ENCODE measurements at regions not wholly inside any gene's neighbourhood (a gene's known extent, or its start where the extent isn't known, plus 50 kb on each side); places are given as distances from the start of the nearest gene placed in this dataset.
A peak's percentile ranks its signal among the peaks of the same experiment; 100 is the strongest.
"Not testable (repeated sequence)": the region's sequence is repeated elsewhere in the genome, so short reads cannot be mapped to it uniquely, and the experiment has no call there.

DNA sequence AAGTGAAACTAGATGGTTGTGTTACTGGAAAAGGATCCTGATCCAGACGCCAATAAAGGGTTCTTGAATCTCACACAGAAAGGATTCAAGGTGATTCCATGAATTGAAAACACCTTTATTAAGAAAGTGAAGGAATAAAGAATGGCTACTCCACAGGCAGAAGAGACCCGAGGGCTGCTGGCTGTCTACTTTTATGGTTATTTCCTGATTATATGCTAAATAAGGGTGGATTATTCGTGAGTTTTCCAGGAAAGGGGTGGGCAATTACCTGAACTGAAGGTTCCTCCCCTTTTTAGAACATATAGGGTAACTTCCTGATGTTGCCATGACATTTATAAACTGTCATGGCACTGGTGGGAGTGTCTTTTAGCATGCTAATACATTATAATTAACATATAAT lies 50.9 kb upstream of the WARS2 start:
- DNase-seq (ENCODE audit: low read depth) = no peak

DNA sequence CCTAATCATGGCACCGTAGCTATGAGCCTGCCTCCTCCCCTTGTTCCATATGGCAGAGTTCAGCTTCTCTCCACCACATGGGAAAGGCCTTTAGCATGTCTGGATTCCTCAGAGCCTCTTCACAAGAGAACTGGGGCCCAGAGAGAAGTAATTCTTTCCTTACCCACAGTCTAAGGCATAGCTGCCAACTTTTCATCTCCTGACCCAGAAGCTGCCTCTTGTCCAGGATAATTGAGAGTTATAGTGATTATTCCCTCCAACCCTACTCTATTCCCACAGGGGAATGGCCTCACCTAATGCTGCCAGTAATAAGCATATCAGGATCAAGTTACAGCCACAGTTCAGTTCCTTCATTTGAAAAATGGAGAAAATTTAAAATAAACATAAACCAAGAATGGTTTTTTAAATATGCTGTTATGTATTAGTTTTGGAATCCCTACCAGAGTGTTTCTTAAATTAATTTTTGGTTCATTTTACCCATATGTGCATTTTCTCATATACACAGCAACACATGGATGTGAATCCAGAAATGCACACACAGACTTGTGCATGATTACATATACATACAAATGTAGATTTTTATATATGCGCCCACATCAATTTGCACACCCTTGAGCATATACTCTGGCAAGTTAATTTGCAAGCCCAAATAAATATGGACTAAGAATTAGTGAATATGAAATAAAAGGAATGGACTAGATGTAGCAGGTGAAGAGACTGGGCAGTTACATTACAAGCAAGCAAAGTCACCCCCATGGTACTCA lies 63.9 kb upstream of the WARS2 start:
- no peak for DNase-seq (ENCODE audit: low read depth)

DNA sequence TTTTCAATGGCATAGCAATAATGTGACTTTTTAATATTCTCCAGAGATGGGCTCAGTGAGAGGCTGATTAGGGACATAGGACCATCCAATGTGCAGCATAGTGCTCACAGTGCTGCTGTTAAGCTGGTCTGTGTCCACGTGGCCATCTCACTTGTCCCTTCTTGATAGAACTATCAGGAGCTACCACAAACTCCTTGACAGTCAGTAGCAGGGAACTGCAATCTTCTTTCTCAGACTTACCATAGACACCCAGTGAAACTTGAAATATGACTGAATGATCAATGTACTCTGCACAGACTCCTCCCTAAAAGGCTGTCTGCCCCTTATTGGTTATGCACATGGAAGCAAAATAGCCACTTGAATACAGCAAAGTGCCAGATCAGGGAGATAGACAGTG lies 64.5 kb upstream of the WARS2 start:
- DNase-seq (ENCODE audit: low read depth) = no peak

DNA sequence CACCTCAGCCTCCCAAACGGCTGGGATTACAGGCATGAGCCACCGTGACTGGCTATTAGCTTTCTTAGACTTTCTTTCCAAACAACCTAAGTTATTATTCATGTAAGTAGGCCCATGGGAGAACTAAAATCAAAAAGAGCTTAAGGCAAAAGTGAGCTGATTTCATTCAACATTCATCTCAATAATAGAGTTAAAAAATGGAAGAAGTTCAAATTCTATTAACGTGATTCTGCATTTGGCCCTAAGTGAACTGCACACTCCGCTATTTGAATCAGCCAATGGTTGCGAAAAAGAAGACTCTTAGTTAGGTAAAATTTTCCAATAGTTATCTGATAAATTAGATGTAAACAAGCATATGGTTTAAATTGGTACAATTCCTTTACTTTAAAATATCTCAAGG lies 68.6 kb upstream of the WARS2 start:
- no peak for DNase-seq (ENCODE audit: low read depth)

DNA sequence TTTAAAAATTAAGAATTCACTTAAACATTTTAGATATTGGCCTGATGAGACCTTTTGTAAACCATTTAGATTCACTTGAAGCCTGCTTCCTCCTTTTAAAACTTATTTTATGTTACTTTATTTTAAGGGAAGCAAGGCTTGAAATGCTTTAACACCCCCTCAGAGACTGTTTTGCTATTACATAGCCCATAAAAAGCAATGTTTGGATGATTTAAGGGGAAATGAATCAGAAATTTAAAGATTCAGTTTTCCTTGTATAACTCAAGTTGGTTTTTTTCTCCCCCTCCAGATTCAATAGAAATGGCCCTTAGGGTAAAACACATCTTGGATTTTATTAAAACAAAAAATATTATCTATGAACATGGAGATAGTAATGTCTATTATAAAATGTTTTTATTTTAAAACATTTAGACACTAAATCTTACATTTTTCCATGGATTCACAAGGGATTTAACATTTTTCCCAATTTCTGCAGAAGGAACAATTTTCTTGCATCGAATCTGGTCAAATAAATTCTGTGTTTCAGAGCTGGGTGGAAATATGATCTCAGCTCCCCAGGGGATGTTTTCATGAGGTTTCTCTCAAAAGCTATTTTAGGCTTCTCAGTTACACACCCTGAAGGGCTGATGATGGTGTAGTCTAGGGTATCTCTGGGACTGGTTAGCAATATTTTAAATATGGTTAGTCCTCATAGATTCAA lies 69.3 kb upstream of the WARS2 start:
- DNase-seq (ENCODE audit: low read depth) = peak; percentile 63

DNA sequence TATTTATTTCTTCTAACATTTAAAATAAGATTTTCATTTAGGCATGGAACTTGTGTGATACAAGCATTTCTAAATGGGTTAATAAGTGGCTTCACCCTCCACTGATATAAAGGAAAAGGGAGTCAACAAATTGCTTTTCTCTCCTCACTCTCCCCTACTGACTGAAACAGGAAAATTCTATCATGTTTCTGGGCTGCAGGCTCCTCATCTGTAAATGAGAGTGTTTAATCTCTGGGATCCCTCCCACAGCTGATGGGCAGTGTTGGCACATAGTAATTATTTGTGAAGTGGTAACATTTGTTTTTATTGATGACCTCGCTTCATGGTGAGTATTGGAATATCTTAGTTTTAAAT lies 69.8 kb upstream of the WARS2 start:
- DNase-seq (ENCODE audit: low read depth) = no peak

DNA sequence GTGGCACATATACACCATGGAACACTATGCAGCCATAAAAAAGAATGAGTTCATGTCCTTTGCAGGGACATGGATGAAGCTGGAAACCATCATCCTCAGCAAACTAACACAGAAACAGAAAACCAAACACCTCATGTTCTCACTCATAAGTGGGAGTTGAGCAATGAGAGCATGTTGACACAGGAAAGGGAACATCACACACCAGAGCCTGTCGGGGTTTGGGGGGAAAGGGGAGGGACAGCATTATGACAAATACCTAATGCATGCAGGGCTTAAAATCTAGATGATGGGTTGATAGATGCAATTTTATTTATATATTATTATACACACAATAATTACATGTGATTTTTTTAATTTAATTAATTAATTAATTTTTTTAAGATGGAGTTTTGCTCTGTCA lies 72.8 kb upstream of the WARS2 start:
- DNase-seq (ENCODE audit: low read depth) = not testable (repeated sequence)

DNA sequence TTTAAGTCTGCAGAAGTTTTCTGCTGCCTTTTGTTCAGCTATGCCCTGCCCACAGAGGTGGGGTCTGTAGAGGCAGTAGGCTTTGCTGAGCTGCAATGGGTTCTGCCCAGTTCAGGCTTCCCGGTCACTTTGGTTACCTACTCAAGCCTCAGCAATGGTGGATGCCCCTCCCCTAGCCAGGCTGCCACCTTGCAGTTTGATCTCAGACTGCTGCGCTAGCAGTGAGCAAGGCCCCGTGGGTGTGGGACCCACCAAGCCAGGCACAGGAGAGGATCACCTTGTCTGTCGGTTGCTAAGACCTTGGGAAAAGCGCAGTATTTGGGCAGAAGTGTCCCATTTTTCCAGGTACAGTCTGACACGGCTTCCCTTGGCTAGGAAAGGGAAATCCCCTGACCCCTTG lies 74.5 kb upstream of the WARS2 start:
- DNase-seq (ENCODE audit: low read depth) = not testable (repeated sequence)

DNA sequence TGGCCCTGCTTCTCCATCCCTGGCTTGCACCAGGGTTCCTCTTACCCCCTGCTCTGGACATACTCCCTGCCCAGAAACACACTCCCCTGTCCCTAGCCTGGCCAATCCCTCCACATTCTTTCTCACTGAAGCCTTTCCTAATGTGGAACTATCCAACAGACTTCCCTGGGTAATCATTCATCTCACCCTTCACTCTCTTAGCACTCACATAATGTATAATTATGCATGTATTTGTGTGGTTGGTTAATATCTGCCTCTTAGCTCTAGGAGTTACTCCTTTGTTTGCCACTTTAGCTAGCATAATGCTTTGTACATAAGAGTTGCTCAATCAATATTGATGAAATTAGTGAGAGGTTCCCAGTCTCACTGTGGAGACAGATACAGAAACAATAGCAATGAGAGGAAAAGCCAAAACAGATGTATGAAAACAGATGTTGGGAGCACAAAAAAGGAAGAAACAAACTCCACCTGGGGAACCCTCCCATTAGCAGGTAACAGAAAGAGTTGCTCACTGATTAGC lies 76.9 kb upstream of the WARS2 start:
- DNase-seq (ENCODE audit: low read depth) = no peak

DNA sequence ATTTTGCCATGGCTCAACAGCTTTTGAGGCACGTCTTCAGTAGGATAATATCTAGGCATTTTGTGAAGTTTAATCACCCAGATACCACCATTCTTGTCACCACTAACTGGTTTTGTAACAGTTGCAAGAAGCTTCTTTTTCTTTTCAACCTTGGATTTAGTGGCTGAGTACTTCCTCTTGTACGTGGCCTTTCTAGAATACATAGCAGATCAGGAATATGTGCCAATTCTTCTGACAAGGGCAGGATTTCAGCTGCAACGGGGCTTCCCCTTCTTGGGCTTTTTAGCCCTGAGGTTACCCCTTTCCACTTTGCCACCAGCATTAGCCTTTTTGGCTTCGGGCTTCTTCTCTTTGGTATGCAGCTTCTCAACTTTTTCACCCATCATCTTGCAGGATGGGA lies 79.3 kb upstream of the WARS2 start:
- DNase-seq (ENCODE audit: low read depth) = no peak

DNA sequence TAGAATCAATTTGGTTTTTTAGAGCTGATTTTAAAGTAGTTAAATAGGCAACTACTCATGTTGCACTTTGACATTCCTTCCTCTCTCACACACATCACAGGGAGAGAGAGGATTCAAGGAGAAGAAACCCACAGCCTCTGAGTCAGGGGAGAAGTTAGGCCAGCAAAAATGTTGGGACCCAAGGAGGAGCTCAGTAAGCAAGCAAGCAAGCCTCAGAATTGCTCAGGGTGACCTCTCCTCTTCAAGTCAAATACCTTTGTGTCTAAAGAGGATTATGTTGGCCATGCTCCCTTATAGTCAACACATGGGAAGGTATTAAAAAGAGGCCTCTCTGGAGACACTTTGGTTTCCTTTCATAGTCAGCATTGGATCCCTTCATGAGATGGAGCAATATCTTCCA lies 80.5 kb upstream of the WARS2 start:
- peak; percentile 37 for DNase-seq (ENCODE audit: low read depth)

DNA sequence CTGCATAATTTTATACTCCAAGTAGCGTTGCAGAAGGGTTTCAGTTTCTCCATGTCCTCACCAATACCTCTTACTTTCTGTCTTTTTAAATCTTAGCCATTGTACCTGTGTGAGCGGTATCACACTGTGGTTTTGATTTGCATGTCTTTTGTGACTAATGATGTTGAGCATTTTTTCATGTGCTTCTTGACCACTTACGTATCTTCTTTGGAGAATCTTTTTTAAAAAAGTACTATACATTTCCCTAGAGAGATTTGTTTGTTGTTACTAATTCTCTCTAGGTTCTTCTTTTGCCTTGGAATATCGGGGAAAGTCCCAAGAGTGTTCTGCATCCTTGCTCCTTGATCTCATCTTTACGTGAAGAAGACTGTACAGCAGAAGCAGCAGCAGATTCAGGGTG lies 81.8 kb upstream of the WARS2 start:
- DNase-seq (ENCODE audit: low read depth) = no peak

DNA sequence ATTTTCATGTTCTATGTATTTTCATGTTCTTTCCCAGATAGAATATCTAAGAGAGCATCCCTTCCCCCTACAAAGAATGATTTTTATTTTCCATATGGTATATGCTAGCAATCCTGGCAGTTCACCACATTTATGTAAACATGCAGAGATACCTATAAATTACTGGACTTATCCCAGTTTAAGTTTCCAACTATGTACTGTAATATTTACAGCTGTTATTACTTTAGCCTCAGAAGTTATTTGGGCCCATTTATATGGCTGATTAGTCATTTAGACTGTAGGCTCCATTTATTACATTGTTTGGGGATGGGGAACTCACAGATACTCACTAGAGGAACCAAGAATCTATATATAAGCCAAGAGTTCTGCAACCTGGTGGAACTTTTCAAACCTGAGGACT lies 84.8 kb upstream of the WARS2 start:
- no peak for DNase-seq (ENCODE audit: low read depth)

DNA sequence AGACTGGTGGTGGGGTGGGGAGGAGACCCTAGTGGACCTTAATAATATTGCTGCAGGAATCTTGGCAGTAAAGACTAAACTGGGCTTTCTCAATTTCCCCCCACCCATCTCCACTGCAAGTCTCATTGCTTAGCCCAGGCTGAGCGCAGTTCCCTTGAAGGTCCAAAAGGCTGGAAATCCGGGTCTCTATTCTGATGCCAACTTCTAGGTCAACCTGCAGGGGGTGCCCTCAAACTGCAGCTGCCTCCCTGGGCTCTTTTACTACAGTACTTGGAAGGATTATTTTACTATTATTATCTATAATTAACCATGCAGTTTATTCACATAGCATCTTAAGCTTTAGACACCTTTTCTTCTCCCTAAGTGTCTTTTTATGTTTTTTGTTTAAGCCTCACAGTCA lies 85.4 kb upstream of the WARS2 start:
- DNase-seq (ENCODE audit: low read depth) = no peak

DNA sequence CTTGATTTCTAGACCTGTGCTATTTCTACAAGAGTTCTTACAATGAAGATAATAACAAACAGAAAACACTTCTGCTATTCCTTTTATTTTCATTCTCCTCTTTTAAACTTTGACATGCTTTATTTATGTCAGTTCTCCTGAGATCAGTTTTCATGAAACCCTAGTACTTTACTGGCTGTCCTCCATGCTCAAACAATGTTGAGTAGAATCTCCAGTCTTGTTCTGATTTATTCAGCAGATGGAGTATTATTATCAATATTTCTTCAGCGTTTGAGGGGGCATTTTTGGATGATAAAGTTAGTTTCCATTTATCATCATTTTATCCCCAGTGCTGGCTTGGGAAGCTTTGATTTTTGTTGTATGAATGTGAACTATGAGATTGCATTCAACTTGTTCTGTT lies 85.9 kb upstream of the WARS2 start:
- DNase-seq (ENCODE audit: low read depth) = no peak

DNA sequence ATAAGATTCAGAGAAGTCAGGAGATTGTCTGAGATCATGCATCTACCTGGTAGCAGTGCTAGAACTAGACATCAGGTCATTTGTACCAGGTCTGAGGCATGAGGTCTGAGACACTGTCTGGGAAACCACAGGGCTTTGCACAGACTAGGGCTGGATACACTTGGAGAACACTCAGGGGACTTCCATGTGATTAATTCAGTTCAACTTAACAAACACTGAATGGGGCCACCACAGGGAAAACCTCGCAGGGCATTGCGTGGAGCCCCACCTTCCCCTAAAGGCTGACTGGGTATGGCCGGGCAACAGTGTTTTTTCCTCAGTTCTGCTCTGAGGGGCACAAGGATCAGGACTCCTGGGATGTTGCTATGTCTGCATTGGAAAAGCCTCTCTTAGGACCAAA lies 86.5 kb upstream of the WARS2 start:
- DNase-seq (ENCODE audit: low read depth) = no peak

DNA sequence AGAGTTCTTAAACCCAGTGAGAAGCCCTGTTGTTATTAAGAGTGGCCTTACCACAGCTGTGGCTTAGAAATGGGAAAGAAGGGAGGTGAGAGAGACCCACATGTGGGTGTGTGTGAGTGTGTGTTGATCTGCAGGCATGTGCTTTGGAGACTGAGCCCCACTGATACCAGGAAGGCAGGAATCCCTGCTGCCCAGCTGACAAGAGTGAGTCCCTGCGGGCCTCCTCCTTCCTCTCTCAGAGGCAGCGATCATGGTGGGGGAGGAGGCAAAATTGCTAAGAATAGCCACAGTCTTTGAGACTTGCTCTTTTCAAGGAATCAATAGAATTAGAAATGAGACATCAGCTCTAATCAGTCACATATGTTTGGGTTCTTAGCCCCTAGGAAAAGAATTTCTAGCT lies 87.0 kb upstream of the WARS2 start:
- DNase-seq (ENCODE audit: low read depth) = peak; percentile 22

DNA sequence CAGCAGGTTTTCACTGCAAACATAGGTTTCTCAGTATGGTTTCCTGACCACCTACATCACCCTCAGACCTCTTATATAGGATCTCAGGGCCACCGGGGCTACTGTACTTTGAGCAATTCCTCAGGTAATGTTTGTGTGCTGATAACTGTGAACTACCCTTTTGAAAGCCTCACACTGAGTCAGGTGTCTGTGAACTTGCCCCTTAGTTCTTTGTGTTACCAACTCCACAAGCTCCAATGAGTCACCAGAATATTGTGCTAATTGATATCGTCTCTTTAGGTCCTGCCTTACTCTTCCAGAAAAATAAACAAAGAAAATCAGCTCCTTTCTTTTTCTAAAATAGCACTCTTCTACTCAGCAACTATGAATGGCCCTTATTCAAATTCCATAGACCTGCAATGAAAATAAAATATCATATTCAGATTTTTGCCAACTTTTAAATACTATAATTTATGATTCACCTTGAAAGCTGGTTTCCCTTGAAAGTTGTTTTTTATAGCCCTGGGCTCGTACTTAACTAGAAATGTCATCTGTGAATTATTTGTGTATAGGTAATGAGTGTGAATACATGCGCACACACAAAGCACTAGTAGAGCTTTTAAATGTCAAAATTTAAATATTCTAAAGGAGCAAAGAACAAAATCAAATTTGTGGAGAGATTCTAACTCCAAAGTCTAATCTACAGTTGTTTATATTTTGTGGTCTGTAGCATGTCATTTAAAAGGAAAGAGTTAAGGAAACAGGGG lies 88.1 kb upstream of the WARS2 start:
- DNase-seq (ENCODE audit: low read depth) = no peak

DNA sequence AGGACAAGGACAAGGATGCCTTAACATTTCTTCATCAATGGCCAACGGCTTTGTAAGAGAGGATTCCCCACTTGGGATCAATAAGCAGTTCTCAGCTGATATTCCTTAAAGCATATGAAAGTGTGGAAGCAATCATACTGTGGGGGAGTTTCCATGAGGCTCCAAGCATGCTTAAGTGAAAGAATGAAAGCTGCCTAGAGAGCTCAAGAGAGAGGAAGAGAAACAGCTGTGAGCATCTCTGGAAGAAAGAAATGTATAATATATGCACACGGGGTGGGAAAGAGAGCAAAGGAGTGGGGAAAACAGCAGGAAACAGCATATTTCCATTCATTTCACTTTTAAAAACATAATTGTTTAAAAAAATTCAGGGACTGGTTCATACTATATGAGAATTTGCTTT lies 94.7 kb upstream of the WARS2 start:
- DNase-seq (ENCODE audit: low read depth) = no peak

DNA sequence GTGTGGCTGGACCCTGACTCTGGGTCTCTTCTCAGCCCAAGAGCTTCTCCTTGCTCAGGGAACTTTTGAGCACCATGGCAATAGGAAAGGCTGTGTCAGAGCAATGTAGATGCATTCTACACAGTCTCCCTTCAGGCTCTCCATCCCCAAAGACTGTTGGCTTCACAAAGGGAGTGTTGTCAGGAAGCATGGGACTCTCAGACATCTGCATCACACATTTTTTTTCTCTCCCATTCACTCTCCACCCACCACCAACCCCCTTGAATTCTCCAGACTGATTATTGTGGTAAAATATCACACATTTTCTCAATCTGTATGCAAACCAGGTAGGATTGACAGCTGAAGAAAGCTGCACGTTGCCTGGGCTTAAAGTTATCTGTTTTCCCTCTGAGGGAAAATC lies 105.4 kb upstream of the WARS2 start:
- no peak for DNase-seq (ENCODE audit: low read depth)

DNA sequence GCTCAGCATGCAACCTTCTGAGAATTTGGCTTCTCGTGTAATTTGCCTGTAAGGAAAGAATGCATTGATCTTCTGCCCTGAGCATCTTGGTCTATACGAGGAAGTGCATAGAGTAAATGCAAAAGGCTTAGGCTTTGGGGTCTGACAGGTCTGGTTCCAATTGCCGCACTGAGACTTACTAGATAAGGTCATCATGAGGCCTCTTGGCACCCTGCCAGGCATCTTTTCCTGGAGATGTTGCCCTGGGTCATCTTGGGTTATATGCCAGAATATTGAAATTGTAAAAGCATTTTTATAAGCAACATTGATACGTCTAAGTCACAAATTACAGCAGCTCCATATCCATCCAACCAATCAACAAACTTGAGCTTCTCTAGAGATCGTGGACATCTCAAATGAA lies 108.8 kb upstream of the WARS2 start:
- DNase-seq (ENCODE audit: low read depth) = no peak

DNA sequence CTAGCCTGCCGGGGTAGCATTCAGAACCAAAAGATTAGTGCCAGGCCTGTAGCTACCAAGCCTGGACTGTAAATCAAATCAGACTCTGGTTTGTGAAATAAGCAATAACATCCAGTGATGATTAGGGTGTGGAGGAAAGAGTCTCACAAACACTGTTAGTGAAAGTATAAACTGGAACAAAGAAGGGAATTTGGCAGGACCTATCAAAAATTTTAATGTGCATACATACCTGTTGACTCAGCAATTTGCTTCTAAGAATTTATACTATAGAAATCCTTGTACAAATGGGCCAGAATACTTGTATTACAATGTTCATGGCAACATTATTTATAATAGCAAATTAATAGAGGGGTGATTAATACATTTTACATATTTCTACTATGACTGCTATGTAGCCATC lies 109.8 kb upstream of the WARS2 start:
- no peak for DNase-seq (ENCODE audit: low read depth)
